GM23338 (cell line): ENCODE measurements at regions not wholly inside any gene's neighbourhood (a gene's known extent, or its start where the extent isn't known, plus 50 kb on each side); places are given as distances from the start of the nearest gene placed in this dataset.

Experiments
- ATAC-seq: fragments of 200-7000 bp; cut with Tn5 transposase; 3 replicates; pipeline ENCODE4 v1.9.1; 2020
- DNase-seq: peaks from one replicate; pipeline ENCODE4 v3.0.0-alpha.2; 2015; ENCODE audit warnings: low spot score
- H2AFZ ChIP-seq: fragments of 200-600 bp; sonication (generic); 2 replicates; pipeline ENCODE4 v1.8.0; 2016; ENCODE audit warnings: antibody characterized with exemption, mild to moderate bottlenecking, moderate library complexity
- H3F3A ChIP-seq: fragments of 200-600 bp; sonication (generic); replicated peaks from 2 replicates; pipeline ENCODE4 v1.8.0; 2017; ENCODE audit warnings: antibody characterized with exemption, mixed run types, low read depth
- H3K27ac ChIP-seq: fragments of 200-600 bp; sonication (generic); 2 replicates; pipeline ENCODE4 v1.6.1; 2016; ENCODE audit warnings: low read depth
- H3K27me3 ChIP-seq: fragments of 200-600 bp; sonication (generic); 2 replicates; pipeline ENCODE4 v1.8.0; 2016; ENCODE audit warnings: mild to moderate bottlenecking, mixed run types, moderate library complexity; ENCODE audit not compliant: insufficient read depth
- H3K36me3 ChIP-seq: fragments of 200-600 bp; sonication (generic); 2 replicates; pipeline ENCODE4 v1.8.0; 2016; ENCODE audit warnings: mild to moderate bottlenecking; ENCODE audit not compliant: insufficient read depth
- H3K4me1 ChIP-seq: fragments of 200-600 bp; sonication (generic); 2 replicates; pipeline ENCODE4 v1.8.0; 2016; ENCODE audit warnings: mild to moderate bottlenecking, moderate library complexity; ENCODE audit not compliant: insufficient read depth
- H3K4me2 ChIP-seq: fragments of 200-600 bp; sonication (generic); 2 replicates; pipeline ENCODE4 v1.7.1; 2017; ENCODE audit warnings: mixed run types
- H3K4me3 ChIP-seq: fragments of 200-600 bp; sonication (generic); 2 replicates; pipeline ENCODE4 v1.6.1; 2016; ENCODE audit warnings: mixed run types
- H3K79me2 ChIP-seq: fragments of 200-600 bp; sonication (generic); replicated peaks from 2 replicates; pipeline ENCODE4 v1.8.0; 2017; ENCODE audit warnings: mild to moderate bottlenecking; ENCODE audit not compliant: insufficient read depth
- H3K9me2 ChIP-seq: fragments of 200-600 bp; sonication (generic); 2 replicates; pipeline ENCODE4 v1.8.0; 2017; ENCODE audit not compliant: insufficient read depth
- H4K20me1 ChIP-seq: fragments of 200-600 bp; sonication (generic); replicated peaks from 2 replicates; pipeline ENCODE4 v1.8.0; 2017; ENCODE audit warnings: mild to moderate bottlenecking; ENCODE audit not compliant: insufficient read depth
- H3K27ac Mint-ChIP-seq: 2 replicates; pipeline ENCODE4 v1.8.0; 2020; ENCODE audit warnings: inconsistent platforms, mild to moderate bottlenecking, moderate library complexity, mixed read lengths
- H3K27me3 Mint-ChIP-seq: 3 replicates; pipeline ENCODE4 v1.8.0; 2022; ENCODE audit warnings: low read depth, mild to moderate bottlenecking, moderate library complexity, mixed read lengths, inconsistent platforms; ENCODE audit not compliant: insufficient read depth, poor library complexity
- H3K36me3 Mint-ChIP-seq: 3 replicates; pipeline ENCODE4 v1.8.0; 2021; ENCODE audit warnings: low read depth, mild to moderate bottlenecking, inconsistent platforms, moderate library complexity, mixed read lengths
- H3K4me1 Mint-ChIP-seq: 3 replicates; pipeline ENCODE4 v1.8.0; 2020; ENCODE audit warnings: mild to moderate bottlenecking, inconsistent platforms, mixed read lengths
- H3K4me3 Mint-ChIP-seq: 3 replicates; pipeline ENCODE4 v1.8.0; 2021; ENCODE audit warnings: moderate library complexity, mild to moderate bottlenecking, inconsistent platforms, mixed read lengths
- H3K9me3 Mint-ChIP-seq: 3 replicates; pipeline ENCODE4 v1.8.0; 2020; ENCODE audit warnings: moderate library complexity, mild to moderate bottlenecking, inconsistent platforms, mixed read lengths
- CREB1 ChIP-seq: fragments of 250-450 bp; sonication (Bioruptor Pico); IDR thresholded peaks from 2 replicates; pipeline ENCODE4 v1.5.0; 2020; ENCODE audit warnings: low read depth, mild to moderate bottlenecking, moderate library complexity
- EZH2 ChIP-seq: fragments of 200-600 bp; sonication (generic); IDR thresholded peaks from one replicate; pipeline ENCODE4 v1.8.0; 2017; ENCODE audit warnings: antibody characterized with exemption, mild to moderate bottlenecking, low read depth; ENCODE audit not compliant: unreplicated experiment
- EZH2phosphoT487 ChIP-seq: fragments of 200-600 bp; sonication (generic); IDR thresholded peaks from one replicate; pipeline ENCODE4 v1.8.1; 2018; ENCODE audit warnings: antibody characterized with exemption; ENCODE audit not compliant: unreplicated experiment
- POLR2AphosphoS5 ChIP-seq: IDR thresholded peaks from 2 replicates; pipeline ENCODE4 v1.6.1; 2016; ENCODE audit warnings: antibody characterized with exemption, low read depth
- ZNF331 ChIP-seq: fragments of 250-450 bp; sonication (Bioruptor Pico); IDR thresholded peaks from 2 replicates; pipeline ENCODE4 v1.5.0; 2020; ENCODE audit warnings: low read depth, mild to moderate bottlenecking, moderate library complexity
- TF ChIP-seq, protein P1 (sequence below): IDR thresholded peaks from one replicate; pipeline ENCODE4 v1.6.1; 2018; ENCODE audit warnings: antibody characterized with exemption; ENCODE audit not compliant: unreplicated experiment
- TF ChIP-seq, protein P2 (sequence below), 2 experiments: fragments of 200-600 bp in 1 of 2; sonication (generic) in 1 of 2; conservative IDR thresholded peaks; 2 replicates each; pipeline versions ENCODE4 v1.5.1 to v1.6.1; 2016 to 2017; ENCODE audit warnings: antibody characterized with exemption in 2 of 2, low read depth in 2 of 2, mild to moderate bottlenecking in 2 of 2, moderate library complexity in 1 of 2
- TF ChIP-seq, protein P3 (sequence below): fragments of 250-450 bp; sonication (Bioruptor Pico); IDR thresholded peaks from 2 replicates; pipeline ENCODE4 v1.5.0; 2020; ENCODE audit warnings: mild to moderate bottlenecking, moderate library complexity

DNA sequence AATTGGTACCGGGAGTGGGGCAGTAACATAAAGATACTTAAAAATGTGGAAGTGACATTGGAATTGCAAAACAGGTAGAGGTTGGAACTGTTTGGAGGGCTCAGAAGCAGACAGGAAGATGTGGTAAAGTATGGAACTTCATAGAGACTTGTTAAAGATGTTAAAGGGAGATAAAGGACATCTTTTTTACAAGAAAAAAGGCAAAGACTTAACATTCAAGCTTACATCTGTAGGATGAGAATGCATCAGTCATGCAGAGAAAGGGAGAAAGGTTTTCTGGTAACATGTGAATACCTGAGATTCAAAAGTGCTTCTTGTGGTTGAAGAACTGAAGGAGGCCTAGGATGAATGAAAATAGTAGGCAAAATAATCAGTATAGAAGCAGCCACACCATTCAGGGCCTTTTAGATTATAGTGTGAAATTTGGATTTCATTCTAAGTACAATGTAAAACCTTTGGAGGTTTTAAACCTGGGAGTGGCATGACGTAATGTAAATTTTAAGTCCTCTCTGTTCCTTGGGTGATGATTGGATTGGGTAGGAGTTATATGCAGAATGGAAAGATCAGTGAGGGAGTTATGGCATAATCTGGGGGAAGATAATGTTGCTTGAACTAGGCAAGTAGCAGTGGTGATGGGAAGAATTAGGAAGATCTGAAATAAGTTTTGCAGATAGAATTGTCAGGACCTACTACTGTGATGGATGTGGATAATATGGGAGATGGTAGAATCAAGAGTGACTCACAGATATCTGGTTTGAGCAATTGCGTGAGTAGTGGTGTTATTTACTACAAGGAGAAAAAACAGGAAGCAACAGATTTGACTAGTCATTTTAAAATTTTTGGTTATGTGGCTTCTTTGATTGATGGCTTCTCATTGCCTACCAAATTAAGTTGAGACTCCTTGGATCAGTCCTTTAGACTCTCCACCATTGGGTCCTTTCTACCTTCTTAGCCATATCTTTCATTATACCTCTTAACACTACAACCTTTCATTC lies 138.7 kb downstream of the VSIG4 start (continued):
- TF ChIP-seq, protein P1, sequence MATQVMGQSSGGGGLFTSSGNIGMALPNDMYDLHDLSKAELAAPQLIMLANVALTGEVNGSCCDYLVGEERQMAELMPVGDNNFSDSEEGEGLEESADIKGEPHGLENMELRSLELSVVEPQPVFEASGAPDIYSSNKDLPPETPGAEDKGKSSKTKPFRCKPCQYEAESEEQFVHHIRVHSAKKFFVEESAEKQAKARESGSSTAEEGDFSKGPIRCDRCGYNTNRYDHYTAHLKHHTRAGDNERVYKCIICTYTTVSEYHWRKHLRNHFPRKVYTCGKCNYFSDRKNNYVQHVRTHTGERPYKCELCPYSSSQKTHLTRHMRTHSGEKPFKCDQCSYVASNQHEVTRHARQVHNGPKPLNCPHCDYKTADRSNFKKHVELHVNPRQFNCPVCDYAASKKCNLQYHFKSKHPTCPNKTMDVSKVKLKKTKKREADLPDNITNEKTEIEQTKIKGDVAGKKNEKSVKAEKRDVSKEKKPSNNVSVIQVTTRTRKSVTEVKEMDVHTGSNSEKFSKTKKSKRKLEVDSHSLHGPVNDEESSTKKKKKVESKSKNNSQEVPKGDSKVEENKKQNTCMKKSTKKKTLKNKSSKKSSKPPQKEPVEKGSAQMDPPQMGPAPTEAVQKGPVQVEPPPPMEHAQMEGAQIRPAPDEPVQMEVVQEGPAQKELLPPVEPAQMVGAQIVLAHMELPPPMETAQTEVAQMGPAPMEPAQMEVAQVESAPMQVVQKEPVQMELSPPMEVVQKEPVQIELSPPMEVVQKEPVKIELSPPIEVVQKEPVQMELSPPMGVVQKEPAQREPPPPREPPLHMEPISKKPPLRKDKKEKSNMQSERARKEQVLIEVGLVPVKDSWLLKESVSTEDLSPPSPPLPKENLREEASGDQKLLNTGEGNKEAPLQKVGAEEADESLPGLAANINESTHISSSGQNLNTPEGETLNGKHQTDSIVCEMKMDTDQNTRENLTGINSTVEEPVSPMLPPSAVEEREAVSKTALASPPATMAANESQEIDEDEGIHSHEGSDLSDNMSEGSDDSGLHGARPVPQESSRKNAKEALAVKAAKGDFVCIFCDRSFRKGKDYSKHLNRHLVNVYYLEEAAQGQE: no peak
- TF ChIP-seq, protein P2, sequence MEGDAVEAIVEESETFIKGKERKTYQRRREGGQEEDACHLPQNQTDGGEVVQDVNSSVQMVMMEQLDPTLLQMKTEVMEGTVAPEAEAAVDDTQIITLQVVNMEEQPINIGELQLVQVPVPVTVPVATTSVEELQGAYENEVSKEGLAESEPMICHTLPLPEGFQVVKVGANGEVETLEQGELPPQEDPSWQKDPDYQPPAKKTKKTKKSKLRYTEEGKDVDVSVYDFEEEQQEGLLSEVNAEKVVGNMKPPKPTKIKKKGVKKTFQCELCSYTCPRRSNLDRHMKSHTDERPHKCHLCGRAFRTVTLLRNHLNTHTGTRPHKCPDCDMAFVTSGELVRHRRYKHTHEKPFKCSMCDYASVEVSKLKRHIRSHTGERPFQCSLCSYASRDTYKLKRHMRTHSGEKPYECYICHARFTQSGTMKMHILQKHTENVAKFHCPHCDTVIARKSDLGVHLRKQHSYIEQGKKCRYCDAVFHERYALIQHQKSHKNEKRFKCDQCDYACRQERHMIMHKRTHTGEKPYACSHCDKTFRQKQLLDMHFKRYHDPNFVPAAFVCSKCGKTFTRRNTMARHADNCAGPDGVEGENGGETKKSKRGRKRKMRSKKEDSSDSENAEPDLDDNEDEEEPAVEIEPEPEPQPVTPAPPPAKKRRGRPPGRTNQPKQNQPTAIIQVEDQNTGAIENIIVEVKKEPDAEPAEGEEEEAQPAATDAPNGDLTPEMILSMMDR (conservative IDR thresholded peaks at IDR 0.05; ENCODE audit: low read depth in 2 of 2): no peak

DNA sequence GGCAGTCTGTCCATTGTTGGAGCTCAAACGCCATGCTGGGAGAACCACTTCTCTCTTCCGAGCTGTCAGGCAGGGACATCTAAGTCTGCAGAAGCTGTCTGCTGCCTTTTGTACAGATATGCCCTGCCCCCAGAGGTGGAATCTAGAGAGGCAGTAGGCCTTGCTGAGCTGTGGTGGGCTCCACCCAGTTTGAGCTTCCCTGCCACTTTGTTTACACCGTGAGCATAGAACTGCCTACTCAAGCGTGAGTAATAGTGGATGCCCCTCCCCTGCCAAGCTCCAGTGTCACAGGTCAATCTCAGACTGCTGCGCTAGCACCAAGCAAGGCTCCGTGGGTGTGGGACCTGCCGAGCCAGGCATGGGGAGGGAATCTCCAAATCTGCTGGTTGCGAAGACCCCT lies 145.7 kb downstream of the VSIG4 start:
- H3K9me3 Mint-ChIP-seq: no peaks in the 10 kb centered on the region; the same call in 1 of the 3 replicates
- H3K4me1 ChIP-seq: no peaks in the 10 kb centered on the region
- H3K4me3 Mint-ChIP-seq: no peak overlapping the region
- TF ChIP-seq CREB1 (CRISPR knock-in tag) (no peak), ZNF331 (no peak), EZH2phosphoT487 (no peak), EZH2 (no peak), POLR2AphosphoS5 (no peak)
- TF ChIP-seq, protein P2 (conservative IDR thresholded peaks at IDR 0.05; ENCODE audit: low read depth in 2 of 2): no peak
- TF ChIP-seq, protein P3, sequence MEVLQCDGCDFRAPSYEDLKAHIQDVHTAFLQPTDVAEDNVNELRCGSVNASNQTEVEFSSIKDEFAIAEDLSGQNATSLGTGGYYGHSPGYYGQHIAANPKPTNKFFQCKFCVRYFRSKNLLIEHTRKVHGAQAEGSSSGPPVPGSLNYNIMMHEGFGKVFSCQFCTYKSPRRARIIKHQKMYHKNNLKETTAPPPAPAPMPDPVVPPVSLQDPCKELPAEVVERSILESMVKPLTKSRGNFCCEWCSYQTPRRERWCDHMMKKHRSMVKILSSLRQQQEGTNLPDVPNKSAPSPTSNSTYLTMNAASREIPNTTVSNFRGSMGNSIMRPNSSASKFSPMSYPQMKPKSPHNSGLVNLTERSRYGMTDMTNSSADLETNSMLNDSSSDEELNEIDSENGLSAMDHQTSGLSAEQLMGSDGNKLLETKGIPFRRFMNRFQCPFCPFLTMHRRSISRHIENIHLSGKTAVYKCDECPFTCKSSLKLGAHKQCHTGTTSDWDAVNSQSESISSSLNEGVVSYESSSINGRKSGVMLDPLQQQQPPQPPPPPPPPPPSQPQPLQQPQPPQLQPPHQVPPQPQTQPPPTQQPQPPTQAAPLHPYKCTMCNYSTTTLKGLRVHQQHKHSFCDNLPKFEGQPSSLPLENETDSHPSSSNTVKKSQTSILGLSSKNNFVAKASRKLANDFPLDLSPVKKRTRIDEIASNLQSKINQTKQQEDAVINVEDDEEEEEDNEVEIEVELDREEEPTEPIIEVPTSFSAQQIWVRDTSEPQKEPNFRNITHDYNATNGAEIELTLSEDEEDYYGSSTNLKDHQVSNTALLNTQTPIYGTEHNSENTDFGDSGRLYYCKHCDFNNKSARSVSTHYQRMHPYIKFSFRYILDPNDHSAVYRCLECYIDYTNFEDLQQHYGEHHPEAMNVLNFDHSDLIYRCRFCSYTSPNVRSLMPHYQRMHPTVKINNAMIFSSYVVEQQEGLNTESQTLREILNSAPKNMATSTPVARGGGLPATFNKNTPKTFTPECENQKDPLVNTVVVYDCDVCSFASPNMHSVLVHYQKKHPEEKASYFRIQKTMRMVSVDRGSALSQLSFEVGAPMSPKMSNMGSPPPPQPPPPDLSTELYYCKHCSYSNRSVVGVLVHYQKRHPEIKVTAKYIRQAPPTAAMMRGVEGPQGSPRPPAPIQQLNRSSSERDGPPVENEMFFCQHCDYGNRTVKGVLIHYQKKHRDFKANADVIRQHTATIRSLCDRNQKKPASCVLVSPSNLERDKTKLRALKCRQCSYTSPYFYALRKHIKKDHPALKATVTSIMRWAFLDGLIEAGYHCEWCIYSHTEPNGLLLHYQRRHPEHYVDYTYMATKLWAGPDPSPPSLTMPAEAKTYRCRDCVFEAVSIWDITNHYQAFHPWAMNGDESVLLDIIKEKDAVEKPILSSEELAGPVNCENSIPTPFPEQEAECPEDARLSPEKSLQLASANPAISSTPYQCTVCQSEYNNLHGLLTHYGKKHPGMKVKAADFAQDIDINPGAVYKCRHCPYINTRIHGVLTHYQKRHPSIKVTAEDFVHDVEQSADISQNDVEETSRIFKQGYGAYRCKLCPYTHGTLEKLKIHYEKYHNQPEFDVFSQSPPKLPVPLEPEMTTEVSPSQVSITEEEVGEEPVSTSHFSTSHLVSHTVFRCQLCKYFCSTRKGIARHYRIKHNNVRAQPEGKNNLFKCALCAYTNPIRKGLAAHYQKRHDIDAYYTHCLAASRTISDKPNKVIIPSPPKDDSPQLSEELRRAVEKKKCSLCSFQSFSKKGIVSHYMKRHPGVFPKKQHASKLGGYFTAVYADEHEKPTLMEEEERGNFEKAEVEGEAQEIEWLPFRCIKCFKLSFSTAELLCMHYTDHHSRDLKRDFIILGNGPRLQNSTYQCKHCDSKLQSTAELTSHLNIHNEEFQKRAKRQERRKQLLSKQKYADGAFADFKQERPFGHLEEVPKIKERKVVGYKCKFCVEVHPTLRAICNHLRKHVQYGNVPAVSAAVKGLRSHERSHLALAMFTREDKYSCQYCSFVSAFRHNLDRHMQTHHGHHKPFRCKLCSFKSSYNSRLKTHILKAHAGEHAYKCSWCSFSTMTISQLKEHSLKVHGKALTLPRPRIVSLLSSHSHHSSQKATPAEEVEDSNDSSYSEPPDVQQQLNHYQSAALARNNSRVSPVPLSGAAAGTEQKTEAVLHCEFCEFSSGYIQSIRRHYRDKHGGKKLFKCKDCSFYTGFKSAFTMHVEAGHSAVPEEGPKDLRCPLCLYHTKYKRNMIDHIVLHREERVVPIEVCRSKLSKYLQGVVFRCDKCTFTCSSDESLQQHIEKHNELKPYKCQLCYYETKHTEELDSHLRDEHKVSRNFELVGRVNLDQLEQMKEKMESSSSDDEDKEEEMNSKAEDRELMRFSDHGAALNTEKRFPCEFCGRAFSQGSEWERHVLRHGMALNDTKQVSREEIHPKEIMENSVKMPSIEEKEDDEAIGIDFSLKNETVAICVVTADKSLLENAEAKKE (CRISPR knock-in tag): no peak

More for the DNA sequence above, 145.7 kb downstream of the VSIG4 start:
- H3K27me3 Mint-ChIP-seq: no peaks in the 10 kb centered on the region
- no peak overlapping the region for H3K4me3 ChIP-seq
- no peak overlapping the region for H3K27ac ChIP-seq
- no peak overlapping the region for H2AFZ ChIP-seq
- H3K4me1 Mint-ChIP-seq: no peaks in the 10 kb centered on the region
- H3F3A ChIP-seq: no peaks in the 10 kb centered on the region
- H3K9me2 ChIP-seq: no peaks in the 10 kb centered on the region
- no peak overlapping the region for H3K27ac Mint-ChIP-seq
- no peaks in the 10 kb centered on the region for H3K27me3 ChIP-seq
- no peak for ATAC-seq
- no peaks in the 10 kb centered on the region for H3K79me2 ChIP-seq
- no peak overlapping the region for H3K4me2 ChIP-seq
- DNase-seq: no peak
- no peaks in the 10 kb centered on the region for H3K36me3 Mint-ChIP-seq
- H4K20me1 ChIP-seq: no peaks in the 10 kb centered on the region
- no peaks in the 10 kb centered on the region for H3K36me3 ChIP-seq
